ENCODE measurements at regions not wholly inside any gene's neighbourhood (a gene's known extent, or its start where the extent isn't known, plus 50 kb on each side); places are given as distances from the start of the nearest gene placed in this dataset.
A peak's percentile ranks its signal among the peaks of the same experiment; 100 is the strongest.
"Not testable (repeated sequence)": the region's sequence is repeated elsewhere in the genome, so short reads cannot be mapped to it uniquely, and the experiment has no call there.

DNA sequence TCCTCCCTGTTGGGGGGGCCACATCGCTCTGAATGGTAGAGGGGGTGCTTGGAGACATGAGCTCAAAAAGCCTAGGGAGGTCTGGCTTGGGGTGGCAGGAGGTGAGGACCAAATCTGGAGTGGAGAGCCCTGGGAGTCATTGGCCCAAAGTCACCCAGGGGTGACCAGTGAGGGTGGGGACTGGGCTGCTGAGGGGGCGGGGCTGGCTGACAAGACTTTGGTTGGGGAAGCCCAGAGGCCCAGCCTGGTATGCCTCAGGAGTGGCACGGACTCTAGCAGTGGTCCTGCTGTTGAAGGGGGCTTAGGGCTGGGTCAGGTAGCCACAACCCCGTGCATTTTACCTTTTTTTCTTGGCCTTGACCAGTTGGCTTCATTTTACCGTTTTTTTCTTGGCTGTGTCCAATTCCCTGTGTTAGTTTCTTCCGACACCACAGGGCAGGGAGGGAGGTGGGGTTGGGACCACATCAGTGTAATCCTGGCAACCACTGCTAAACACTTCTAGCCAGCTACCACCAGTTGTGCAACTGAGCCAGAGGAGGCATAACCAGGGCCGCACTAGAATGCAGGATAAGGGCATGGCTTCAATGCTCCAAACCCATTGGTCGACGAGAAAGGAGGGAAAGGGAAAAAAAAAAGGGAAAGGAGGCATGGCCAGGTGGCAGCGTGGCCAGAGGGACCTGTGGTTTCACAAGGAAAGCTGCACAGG, 105.3 kb upstream of the C2CD4B start:
- DNase-seq = no peak

DNA sequence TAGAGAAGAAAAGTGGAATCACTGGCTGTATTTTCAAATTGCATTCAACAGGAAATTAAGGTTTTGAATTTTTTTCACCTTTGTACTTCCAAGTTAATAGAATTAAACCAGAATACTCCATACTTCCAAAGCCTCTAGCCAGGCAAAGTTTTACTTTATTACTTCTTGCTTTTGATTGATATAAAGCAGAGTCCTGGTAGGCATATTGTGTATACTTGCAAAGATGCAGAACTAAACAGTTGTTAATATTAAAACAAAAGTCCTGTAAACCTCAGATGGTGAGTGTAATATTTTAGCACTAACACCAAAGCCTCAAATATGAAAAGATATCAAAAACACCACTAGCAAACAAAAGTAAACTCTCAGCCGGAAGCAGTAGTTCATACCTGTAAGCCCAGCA, 107.2 kb upstream of the C2CD4B start:
- DNase-seq = no peak

DNA sequence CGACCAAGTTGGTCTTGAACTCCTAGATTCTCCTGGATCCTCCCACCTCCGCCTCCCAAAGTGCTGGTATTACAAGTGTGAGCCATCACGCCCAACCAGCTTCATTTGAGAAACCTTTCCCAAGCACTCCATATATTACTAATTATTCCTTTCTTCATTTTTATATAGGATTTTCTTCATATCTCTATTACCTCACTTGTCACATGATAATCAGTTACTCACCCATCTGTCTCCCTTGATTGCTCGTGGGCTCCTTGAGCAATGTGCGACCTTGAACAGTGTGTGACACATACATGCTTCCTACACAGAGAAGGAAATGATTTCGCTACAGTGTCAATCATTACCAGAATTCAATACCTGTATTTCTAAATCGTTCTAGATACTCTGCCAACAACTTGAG, 110.7 kb upstream of the C2CD4B start:
- DNase-seq = no peak

DNA sequence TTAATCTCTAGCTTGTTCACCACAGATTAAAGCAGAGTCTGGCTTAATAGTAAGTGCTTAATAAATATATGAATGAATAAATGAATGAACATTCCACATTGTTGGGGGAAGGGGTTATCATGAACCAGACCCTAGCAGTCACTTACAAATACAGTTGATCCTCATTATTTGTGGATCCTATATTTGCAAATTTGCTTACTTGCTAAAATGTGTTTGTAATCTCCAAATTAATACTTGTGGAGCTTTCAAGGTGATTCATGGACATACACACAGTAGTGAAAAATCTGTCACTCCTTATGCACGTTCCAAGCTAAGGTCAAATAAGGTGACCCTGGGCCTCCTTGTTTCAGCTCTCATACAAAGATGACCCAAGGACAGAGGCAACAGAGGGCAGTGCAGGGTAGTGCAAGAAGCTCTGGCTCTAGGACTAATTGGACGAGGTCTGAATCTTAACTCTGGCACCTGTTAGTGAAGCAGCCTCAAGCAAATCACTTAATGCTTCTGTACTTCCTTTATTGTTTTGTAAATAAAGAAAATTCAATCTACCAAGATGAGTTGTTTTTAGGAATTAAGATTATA, 112.8 kb upstream of the C2CD4B start:
- no peak for DNase-seq

DNA sequence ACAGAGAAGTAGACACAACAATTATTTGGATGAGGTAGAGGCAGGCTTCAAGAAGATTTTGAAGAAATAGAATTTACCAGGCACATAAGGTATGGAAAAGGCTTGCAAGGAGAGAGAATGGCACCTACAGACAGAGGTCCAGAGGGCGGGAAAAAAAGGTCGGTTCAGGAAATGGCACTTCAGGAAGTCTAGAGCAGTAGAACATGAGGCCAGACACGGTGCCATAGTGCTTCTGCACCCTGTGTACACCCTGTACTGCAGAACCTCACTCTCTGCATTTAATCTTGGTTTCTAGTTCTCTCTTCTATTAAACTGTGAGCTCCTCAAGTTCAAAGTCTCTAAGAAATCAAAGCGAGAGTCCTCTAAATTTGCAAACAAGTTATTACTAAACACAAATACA, 113.4 kb upstream of the C2CD4B start:
- no peak for DNase-seq

DNA sequence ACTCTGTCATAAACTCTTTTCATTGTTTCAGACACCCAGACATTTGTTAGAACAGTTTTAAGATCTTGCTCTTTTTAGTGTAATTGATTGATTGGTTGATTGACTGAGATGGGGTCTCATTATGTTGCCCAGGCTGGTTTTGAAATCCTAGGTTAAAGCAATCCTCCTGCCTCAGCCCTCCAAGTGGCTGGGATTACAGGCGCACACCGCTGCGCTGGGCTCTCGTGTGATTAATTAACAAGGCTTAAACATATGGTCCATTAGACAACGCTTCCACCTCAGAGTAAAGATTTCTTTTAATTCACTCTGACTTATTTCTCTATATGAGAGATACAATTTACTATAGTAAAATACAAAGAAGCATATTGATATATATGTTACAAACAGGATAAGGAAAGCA, 114.0 kb upstream of the C2CD4B start:
- no peak for DNase-seq

DNA sequence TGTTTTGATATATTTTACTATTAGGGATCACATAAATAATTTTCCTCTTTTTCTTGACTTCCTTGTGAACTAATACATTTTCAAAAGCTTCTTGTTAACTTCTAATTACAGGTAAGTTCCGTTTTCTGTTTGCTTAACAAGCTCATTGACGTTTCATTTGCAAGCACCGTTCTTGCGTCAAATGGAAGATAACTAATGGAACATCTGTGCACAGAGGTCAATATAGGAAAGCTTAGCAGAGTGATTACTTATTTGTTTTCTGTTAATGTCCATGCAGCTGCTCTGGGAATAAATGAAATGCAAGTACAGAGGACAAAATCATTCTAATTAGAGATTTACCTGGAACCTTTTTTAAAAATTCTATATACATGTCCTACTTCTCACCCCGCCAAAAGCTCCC, 115.5 kb upstream of the C2CD4B start:
- DNase-seq = no peak

DNA sequence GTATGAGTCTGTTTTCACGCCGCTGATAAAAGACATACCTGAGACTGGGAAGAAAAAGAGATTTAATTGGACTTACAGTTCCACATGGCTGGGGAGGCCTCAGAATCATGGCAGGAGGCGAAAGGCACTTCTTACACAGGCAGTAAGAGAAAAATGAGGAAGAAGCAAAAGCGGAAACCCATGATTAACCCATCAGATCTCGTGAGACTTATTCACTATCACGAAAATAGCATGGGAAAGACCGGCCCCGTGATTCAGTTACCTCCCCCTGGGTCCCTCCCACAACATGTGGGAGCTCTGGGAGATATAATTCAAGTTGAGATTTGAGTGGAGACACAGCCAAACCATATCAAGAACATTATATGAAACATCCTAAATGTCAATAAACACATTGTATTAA, 116.7 kb upstream of the C2CD4B start:
- DNase-seq = not testable (repeated sequence)

DNA sequence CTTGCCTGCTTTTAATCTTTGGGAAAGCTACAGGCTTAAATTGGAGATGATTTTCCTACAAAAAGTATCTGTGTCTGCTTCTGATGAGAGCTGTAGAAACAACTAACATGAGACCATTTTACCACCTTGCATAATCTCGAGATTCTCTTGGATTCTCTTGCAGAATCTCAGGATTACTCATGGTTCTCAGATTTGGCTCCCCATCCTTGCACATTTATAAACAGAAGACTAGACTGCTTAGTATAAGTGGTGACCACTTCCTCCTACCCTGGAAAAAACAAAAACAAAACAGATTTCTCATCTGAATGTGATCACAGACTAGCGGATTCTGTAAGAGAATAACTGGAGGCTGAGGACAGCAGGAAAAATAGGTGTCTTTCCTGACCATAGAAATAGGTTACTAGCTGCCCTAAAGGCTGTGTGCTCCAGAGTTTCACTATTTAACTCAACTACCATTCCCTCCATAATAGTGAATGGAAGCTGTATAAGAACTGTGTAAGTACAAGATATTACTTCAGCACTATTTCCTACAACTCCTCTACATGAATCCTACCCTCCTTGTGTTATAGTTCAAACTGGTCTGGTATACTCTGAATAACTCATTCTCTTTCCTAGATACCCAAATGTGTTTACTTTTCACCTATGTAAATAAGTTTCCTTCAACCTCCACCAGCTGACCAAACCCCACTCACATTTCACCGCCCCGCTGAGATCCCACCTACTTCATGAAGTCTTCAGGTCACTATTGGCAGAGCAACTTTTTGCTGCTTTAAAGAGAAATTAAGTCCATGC, 122.2 kb upstream of the C2CD4B start:
- DNase-seq = no peak

DNA sequence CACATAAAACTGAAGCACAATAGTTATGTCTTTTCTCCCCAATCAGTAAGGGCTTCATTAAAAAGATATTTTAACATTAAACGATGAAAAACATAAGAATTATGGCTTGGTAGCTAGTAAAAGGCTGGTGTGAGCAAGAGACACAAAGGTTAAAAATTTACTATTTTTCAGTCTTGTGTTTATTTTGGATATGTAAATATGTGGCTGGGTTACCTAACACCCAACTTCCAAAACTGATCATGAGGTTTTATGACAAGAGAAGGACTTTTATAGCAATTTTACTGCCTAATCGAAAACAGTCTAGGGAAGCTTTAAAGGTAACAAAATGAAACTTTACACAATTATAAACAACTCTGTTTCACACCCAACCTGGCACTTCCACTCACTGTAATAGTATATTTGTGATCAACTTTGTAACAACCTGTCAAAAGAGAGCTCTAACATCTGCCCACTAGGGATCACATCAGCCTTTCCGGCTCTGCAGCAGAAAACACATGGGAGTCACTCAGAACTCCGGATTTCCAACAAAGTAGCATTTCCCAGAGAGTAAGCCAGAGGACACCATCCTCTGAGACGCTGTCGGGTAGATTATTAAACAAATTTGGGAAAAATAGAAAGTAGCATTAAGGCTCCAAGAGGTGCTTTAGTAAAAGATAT, 123.4 kb upstream of the C2CD4B start:
- no peak for DNase-seq

DNA sequence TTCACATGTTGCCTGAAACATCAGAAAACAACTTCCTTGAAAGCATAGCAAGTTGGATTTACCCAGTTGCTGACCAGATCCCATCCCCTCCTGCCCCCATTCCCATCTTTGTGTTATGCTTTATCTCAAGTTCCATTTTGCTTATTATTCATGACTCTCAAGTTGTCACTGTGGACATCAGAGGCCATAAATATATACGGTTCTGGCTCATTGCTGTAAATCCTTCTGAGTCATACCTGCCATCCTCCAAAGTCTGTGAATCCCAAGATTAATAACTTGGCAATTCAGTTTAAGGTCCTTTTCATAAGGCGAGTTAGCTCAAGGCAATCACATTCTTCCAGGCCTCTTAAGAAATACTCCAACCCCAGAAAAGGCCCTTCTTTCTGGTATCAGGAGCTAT, 126.2 kb upstream of the C2CD4B start:
- no peak for DNase-seq

DNA sequence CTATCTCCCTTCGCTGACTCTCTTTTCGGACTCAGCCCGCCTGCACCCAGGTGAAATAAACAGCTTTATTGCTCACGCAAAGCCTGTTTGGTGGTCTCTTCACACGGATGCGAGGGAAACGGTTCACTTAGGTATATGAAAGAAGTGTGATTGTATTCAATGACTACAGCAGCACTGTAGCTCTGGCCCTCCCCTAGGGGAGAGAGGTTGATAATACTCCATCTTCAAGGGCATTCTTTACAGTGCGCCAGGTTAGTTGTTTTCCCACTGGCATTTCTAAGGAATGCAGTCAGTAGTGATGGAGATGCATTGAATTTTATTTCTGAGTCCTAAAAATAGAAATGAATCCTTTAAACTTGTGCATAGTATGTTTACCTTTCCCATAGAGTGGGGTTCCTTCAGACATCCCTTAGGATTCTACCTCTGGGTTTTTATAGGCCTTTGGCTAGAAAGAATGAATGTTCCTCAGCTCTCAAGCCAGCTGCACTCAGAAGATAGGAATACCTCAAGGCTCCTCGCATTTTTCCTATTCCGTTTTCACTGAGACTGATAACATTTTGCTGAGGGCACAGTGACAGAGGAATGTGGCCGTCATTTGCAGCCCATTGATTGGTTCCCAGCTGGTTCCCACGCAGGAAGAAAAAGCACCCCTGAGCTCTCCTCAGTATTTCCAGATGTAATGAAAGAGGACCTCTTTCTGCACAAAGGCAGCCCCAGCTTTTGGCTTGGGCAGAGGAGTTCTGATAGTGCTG, 131.8 kb upstream of the C2CD4B start:
- no peak for DNase-seq

DNA sequence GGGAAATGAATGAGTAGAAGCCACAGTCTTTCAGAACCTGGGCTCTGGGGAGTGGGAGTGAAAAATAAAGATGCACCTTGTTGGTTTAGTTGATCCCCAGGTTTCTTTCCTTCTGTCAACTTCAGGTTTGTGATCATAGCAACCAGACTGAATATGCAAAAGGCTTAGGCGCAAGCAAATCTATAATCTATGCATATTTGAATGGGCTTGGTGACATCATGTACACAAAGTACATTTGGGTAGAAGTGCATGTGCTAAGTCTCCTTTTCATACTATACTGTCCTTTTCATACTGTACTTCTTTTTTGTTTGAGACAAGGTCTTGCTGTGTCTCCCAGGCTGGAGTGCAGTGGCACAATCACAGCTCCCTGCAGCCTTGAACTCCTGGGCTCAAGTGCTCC, 132.4 kb upstream of the C2CD4B start:
- DNase-seq = no peak

DNA sequence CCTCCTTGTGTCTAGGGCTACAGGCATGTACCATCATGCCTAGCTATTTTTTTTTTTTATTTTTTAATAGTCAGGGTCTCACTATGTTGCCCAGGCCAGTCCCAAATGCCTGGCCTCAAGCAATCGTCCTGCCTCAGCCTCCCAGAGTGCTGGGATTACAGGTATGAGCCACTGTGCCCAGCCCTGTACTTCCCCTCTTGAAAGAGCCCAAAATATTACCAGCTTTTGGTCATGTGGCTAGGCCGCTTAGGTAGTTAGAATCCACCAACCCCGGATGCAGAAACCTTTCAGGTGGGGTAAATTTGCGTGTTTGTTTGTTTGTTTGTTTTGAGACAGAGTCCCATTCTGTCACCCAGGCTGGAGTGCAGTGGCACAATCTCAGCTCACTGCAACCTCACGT, 132.8 kb upstream of the C2CD4B start:
- DNase-seq = no peak

DNA sequence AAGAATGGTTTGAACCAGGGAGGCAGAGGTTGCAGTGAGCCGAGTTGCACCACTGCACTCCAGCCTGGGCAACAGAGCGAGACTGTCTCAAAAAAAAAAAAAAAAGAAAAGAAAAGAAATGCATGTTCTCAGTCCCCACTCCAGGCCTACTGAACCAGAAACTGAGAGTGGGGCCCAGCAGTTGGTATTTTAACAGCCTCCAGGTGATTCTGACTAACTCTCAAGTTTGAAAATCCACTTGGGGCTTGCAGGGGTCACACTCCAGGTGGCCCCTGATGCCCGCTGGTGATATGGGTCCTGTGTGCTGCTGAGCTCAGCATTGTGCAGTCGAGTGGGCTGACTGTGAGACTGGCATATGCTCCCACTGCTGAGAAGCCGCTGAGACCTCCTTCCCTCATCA, 133.7 kb upstream of the C2CD4B start:
- DNase-seq = no peak

DNA sequence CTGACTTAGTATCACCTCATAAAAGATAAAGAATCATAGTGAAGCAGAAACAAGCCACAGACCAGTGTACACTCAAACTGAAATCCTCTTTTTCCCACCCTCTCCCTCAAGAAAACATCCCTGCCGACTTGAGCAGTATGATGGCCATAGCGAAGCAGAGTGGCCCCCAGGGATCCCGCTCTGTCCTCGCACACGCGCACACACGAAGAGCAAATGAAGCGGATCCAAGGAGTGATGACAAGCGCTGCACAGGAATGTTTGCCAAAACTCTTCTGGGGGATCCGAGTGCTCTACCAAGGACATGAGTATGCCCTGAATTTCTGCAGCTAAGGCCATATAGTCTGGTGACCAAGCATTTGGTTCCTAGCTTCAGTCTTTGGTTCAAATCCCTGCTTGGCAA, 134.5 kb upstream of the C2CD4B start:
- DNase-seq = no peak

DNA sequence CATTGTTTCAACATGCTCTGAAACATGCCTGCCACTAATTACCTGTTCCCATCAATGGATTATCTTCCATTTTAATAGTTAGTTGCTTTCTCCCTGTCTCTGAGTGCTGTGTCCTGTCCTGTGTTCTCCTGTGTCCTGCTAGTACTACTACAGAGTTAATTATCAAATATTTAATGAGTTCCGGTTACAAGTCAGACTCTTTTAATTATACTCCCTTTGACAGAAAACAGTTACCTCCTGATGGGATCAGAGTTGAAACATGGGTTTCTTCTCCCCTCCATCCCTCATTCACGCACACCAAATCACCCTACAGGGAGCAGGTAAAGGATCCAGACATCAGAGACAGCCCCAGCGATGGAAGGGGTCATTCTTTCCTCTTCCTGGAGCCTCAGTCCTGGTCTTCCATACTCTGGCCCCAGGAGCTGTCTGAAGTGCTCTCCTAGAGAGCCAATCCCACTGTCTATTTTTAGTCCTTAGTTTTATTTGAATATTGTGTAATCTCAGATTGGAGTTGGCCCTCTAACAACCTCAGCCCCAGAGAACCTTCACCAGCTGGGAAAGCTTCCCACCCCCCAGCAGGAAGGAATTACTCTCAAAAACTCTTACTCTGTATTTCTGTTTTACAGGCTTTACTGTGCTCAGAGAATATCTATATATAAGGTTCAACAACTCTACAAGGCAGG, 137.0 kb upstream of the C2CD4B start:
- DNase-seq = no peak

DNA sequence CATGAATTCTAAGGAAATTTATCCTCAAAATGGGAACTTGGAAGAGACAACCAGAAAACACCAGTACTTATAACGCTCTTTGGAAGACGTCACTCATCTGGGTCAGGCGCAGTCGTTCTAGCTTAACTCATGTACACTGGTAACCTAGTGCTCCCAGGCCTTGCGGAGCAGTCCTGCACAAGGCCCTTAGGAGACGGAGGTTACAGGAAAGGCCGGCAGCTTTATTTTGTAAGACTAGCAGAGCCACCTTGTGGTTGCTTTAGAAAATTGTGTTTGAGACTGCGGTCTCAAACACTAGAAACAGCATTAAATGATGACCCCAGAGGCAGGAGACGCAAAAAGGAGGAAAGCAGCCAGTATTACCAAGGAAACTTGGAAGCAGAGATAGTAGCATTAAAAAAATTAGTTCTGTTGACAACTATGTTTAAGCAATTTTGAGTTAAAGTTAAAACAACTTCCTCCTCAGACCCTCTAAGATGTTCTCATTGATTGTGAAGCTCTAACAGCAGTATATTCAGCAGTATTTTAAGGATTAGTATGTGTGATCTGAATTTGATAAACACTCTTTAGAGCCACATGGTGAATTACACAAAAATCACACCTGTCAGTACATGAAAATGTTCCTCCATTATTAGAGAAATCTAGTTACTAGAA, 141.9 kb upstream of the C2CD4B start:
- peak in 28 of 51 donors; percentile 1 to 44 (median 12) for DNase-seq

DNA sequence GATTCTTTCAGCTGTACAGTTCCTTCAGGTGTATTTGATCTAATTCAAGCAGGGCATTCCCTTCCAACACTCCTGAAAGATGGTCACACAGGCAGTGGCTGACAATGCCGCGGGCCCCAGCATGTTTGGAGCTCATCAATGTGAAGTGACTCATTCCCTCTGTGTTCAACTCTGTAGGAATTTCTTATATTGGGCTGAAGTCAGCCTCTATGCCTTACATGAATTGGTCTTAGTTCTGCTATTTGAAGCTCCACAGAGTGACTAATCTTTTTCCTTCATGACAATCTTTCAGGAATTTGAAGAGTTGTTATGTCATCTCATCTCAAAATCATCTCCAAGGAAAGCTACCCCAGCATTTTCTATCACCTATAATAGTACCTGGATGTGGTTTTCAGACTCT, 142.5 kb upstream of the C2CD4B start:
- DNase-seq = no peak

DNA sequence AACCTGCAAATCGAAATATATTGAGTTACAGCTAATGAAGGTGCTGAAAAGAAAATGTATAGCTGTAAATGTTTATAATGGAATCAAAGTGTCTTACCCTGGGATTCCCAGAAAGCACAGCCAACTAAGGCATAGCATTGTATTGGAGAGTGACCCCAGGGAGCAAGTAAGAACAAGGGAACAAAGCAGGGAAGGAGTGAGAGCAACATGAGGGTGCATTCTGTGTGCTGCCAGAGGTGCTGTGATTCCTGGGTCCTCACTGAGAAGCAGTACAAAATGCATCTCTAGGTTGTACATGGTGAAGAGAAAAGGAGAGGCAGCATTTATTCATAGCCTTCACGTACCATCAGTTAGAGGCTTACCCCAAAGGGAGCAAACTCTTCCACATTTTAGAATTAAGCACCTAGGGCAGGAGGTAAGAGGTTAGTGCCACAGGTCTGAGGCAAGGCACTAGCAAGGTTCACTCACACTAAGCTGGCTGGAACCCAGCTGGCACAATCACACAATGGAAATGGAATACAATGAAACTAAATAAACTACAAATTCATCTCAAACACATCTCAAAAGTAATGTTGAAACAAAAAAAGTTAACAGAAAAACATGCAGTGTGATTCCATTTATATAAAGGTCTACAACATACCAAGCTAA, 151.5 kb upstream of the C2CD4B start:
- DNase-seq = no peak

All from hypothalamus (tissue), 51 donors.